ENCODE measurements at regions not wholly inside any gene's neighbourhood (a gene's known extent, or its start where the extent isn't known, plus 50 kb on each side); places are given as distances from the start of the nearest gene placed in this dataset.
"Not testable (repeated sequence)": the region's sequence is repeated elsewhere in the genome, so short reads cannot be mapped to it uniquely, and the experiment has no call there.

- no peak for DNase-seq
Measured at GRCh38 chr5:110289512-110289810, 437.0 kb downstream of the TMEM232 start.

GRCh38 chr5:110290542-110290941, 435.9 kb downstream of the TMEM232 start:
- DNase-seq, result no peak

GRCh38 chr5:110294281-110294680, 432.2 kb downstream of the TMEM232 start:
- no peak for DNase-seq

- no peak for DNase-seq
Measured at GRCh38 chr5:110297152-110297670, 429.3 kb downstream of the TMEM232 start.

- DNase-seq, result no peak
Measured at GRCh38 chr5:110304176-110304575, 422.3 kb downstream of the TMEM232 start.

- DNase-seq, result no peak
Measured at GRCh38 chr5:110306650-110307049, 419.8 kb downstream of the TMEM232 start.

- DNase-seq, result no peak
Measured at GRCh38 chr5:110309222-110309621, 417.2 kb downstream of the TMEM232 start.

- DNase-seq, result not testable (repeated sequence)
Measured at GRCh38 chr5:110316566-110316965, 409.9 kb downstream of the TMEM232 start.

GRCh38 chr5:110321117-110321516, 405.4 kb downstream of the TMEM232 start:
- no peak for DNase-seq

GRCh38 chr5:110323357-110323756, 403.1 kb downstream of the TMEM232 start:
- no peak for DNase-seq

GRCh38 chr5:110323832-110324231, 402.6 kb downstream of the TMEM232 start:
- no peak for DNase-seq

GRCh38 chr5:110324876-110325275, 401.6 kb downstream of the TMEM232 start:
- DNase-seq, result no peak

- DNase-seq, result no peak
Measured at GRCh38 chr5:110329955-110330525, 396.4 kb downstream of the TMEM232 start.

GRCh38 chr5:110333384-110333783, 393.1 kb downstream of the TMEM232 start:
- no peak for DNase-seq

GRCh38 chr5:110335361-110336066, 391.0 kb downstream of the TMEM232 start:
- no peak for DNase-seq

GRCh38 chr5:110338341-110339083, 388.0 kb downstream of the TMEM232 start:
- no peak for DNase-seq

- DNase-seq, result no peak
Measured at GRCh38 chr5:110339399-110339798, 387.1 kb downstream of the TMEM232 start.

GRCh38 chr5:110341836-110342235, 384.6 kb downstream of the TMEM232 start:
- DNase-seq, result no peak

- DNase-seq, result no peak
Measured at GRCh38 chr5:110342683-110343082, 383.8 kb downstream of the TMEM232 start.

GRCh38 chr5:110343616-110344015, 382.9 kb downstream of the TMEM232 start:
- no peak for DNase-seq

- DNase-seq, result no peak
Measured at GRCh38 chr5:110345623-110346022, 380.8 kb downstream of the TMEM232 start.

- no peak for DNase-seq
Measured at GRCh38 chr5:110346893-110347358, 379.5 kb downstream of the TMEM232 start.
